Kidney (tissue), 13 donors: ENCODE measurements at regions not wholly inside any gene's neighbourhood (a gene's known extent, or its start where the extent isn't known, plus 50 kb on each side); places are given as distances from the start of the nearest gene placed in this dataset.
A peak's percentile ranks its signal among the peaks of the same experiment; 100 is the strongest.

Source experiments
- DNase-seq, 5 donors: peaks; one replicate each; pipeline ENCODE4 v3.0.0-alpha.2; 2013 to 2020
- FAIRE-seq: peaks from 2 replicates; lab custom pipeline; 2012; peaks lifted over from hg19 to GRCh38; lab: Jason Lieb, UNC
- H3K27ac ChIP-seq, 2 donors: one replicate each; pipeline ENCODE4 v1.7.0; 2013; ENCODE audit warnings: low read depth in 2 of 2, low read length in 2 of 2, inconsistent platforms in 1 of 2
- H3K27me3 ChIP-seq: one replicate; pipeline ENCODE4 v1.7.1; 2013; ENCODE audit warnings: low read length, inconsistent platforms; ENCODE audit not compliant: control insufficient read depth, insufficient read depth
- H3K36me3 ChIP-seq, 3 donors: one replicate each; pipeline versions ENCODE4 v1.7.0 to v1.7.1; 2013; ENCODE audit warnings: low read length in 3 of 3, control low read depth in 1 of 3, inconsistent platforms in 1 of 3; ENCODE audit not compliant: insufficient read depth in 3 of 3, control insufficient read depth in 2 of 3
- H3K4me1 ChIP-seq, 3 donors: one replicate each; pipeline versions ENCODE4 v1.7.0 to v1.7.1; 2013; ENCODE audit warnings: low read length in 3 of 3, inconsistent platforms in 1 of 3, low read depth in 1 of 3; ENCODE audit not compliant: control insufficient read depth in 2 of 3, insufficient read depth in 2 of 3
- H3K4me3 ChIP-seq, 3 donors: one replicate each; pipeline versions ENCODE4 v1.7.0 to v1.8.1; 2013; ENCODE audit warnings: low read length in 3 of 3, control low read depth in 1 of 3, inconsistent platforms in 1 of 3
- H3K9ac ChIP-seq, 3 donors: one replicate each; pipeline versions ENCODE4 v1.7.0 to v1.7.1; 2013; ENCODE audit warnings: low read length in 3 of 3, control low read depth in 1 of 3, inconsistent platforms in 1 of 3
- H3K9me3 ChIP-seq, 3 donors: one replicate each; pipeline versions ENCODE4 v1.7.0 to v1.7.1; 2013; ENCODE audit warnings: low read length in 3 of 3, control low read depth in 1 of 3, inconsistent platforms in 1 of 3; ENCODE audit not compliant: control insufficient read depth in 2 of 3, insufficient read depth in 1 of 3
- CTCF ChIP-seq: IDR thresholded peaks from 3 replicates; pipeline ENCODE4 v1.5.1; 2012; ENCODE audit warnings: mild to moderate bottlenecking, moderate library complexity, borderline replicate concordance; ENCODE audit not compliant: insufficient read depth; ENCODE audit errors: extremely low read depth
- intact Hi-C: fragments of 100-400 bp; cut with DNase I; formaldehyde crosslinking; loops from one replicate; pipeline ENCODE4 v1.11.1; 2022
- donor health status: control.
- donor health status: control.
- donor health status: control.
- donor health status: control.
- donor health status: control.
- donor health status: DM: yes; HTN: yes; CAD: no.
- donor health status: Normal renal cell carcinoma (clear cell type).

- DNase-seq (peak in 3 of 5 donors; percentile 46 to 70 (median 60)), FAIRE-seq (no peak)
- no peaks in the 10 kb centered on the region for H3K9me3 ChIP-seq
- no peaks in the 10 kb centered on the region for H3K36me3 ChIP-seq
- peaks cover 0 to 22% (median 0%) of the 10 kb centered on the region in 3 donors for H3K4me1 ChIP-seq
- peak overlapping the region in 1 of 3 donors; percentile 34 for H3K9ac ChIP-seq
- no peak for TF ChIP-seq CTCF
- H3K27ac ChIP-seq: no peak overlapping the region
- no peaks in the 10 kb centered on the region for H3K27me3 ChIP-seq
- intact Hi-C loops: no loop called here
- peak overlapping the region; percentile 26 to 46 (median 38) for H3K4me3 ChIP-seq
Observed at GRCh38 chr17:77280304-77281121, 139.7 kb downstream of the SEC14L1 start.

- TF ChIP-seq CTCF: peak; percentile 40
- intact Hi-C loops: no loop called here
Observed at GRCh38 chr17:77281122-77281903, 140.5 kb downstream of the SEC14L1 start.

GRCh38 chr17:77281904-77282367, 141.2 kb downstream of the SEC14L1 start:
- no peak for FAIRE-seq
- peak in 2 of 5 donors; percentile 27 to 55 for DNase-seq
- Histone ChIP-seq H3K4me1 (peaks cover 3 to 36% (median 12%) of the 10 kb centered on the region in 3 donors), H3K36me3 (no peaks in the 10 kb centered on the region), H3K4me3 (peak overlapping the region in 2 of 3 donors; percentile 68 to 71), H3K9me3 (no peaks in the 10 kb centered on the region), H3K9ac (peak overlapping the region in 2 of 3 donors; percentile 63 to 69), H3K27ac (peak overlapping the region in 1 of 2 donors; percentile 75), H3K27me3 (no peaks in the 10 kb centered on the region)
- intact Hi-C loops: no loop called here
- no peak for TF ChIP-seq CTCF

More at GRCh38 chr17:77281122-77281903, 140.5 kb downstream of the SEC14L1 start:
- FAIRE-seq: no peak
- Histone ChIP-seq H3K27ac (peak overlapping the region; percentile 57 to 75), H3K36me3 (no peaks in the 10 kb centered on the region), H3K4me3 (peak overlapping the region in 2 of 3 donors; percentile 68 to 71), H3K27me3 (no peaks in the 10 kb centered on the region), H3K9me3 (no peaks in the 10 kb centered on the region), H3K9ac (peak overlapping the region in 2 of 3 donors; percentile 63 to 69), H3K4me1 (peaks cover 1 to 30% (median 6%) of the 10 kb centered on the region in 3 donors)
- DNase-seq: peak; percentile 56 to 88 (median 76)
